WTC11 (cell line): ENCODE measurements at regions not wholly inside any gene's neighbourhood (a gene's known extent, or its start where the extent isn't known, plus 50 kb on each side); places are given as distances from the start of the nearest gene placed in this dataset.

Source experiments
- ATAC-seq: fragments of 200-7000 bp; cut with Tn5 transposase; 2 replicates; pipeline ENCODE4 v1.10.0; 2021; ENCODE audit warnings: mild to moderate bottlenecking, moderate library complexity
- CTCF ChIA-PET: fragments of 300-600 bp; sonication (Branson Sonifier 250); formaldehyde crosslinking; loops from one replicate; lab custom pipeline; 2021; ENCODE audit warnings: antibody characterized with exemption; lab: Charles Lee
- POLR2A ChIA-PET: fragments of 350-600 bp; sonication (Branson Sonifier 250); formaldehyde crosslinking; loops from one replicate; lab custom pipeline; 2021; ENCODE audit warnings: antibody characterized with exemption; lab: Charles Lee
- DNase-seq: peaks from one replicate; pipeline ENCODE4 v3.0.0; 2021; ENCODE audit warnings: low spot score
- H3K27ac Mint-ChIP-seq: 2 replicates; pipeline ENCODE4 v1.8.0; 2021; ENCODE audit warnings: mixed read lengths
- H3K27me3 Mint-ChIP-seq: 2 replicates; pipeline ENCODE4 v1.8.0; 2021; ENCODE audit warnings: low read depth, mild to moderate bottlenecking, moderate library complexity, mixed read lengths
- H3K36me3 Mint-ChIP-seq: 2 replicates; pipeline ENCODE4 v1.8.0; 2021; ENCODE audit warnings: mixed read lengths
- H3K4me1 Mint-ChIP-seq: 2 replicates; pipeline ENCODE4 v1.8.0; 2022; ENCODE audit warnings: mixed read lengths
- H3K4me3 Mint-ChIP-seq: 2 replicates; pipeline ENCODE4 v1.8.0; 2021; ENCODE audit warnings: mild to moderate bottlenecking, moderate library complexity, mixed read lengths
- H3K9me3 Mint-ChIP-seq: 2 replicates; pipeline ENCODE4 v1.8.0; 2021; ENCODE audit warnings: mixed read lengths
- ARID4B ChIP-seq: sonication (generic); formaldehyde crosslinking; IDR thresholded peaks from 2 replicates; pipeline ENCODE4 v1.8.0; 2023; ENCODE audit warnings: missing genetic modification reagents, mild to moderate bottlenecking, borderline replicate concordance
- ATF2 ChIP-seq: sonication (generic); formaldehyde crosslinking; IDR thresholded peaks from 2 replicates; pipeline ENCODE4 v1.8.1; 2022; ENCODE audit warnings: low read depth, missing genetic modification reagents, borderline replicate concordance
- E2F1 ChIP-seq: sonication (generic); formaldehyde crosslinking; IDR thresholded peaks from 2 replicates; pipeline ENCODE4 v1.8.0; 2022; ENCODE audit warnings: mild to moderate bottlenecking, missing genetic modification reagents
- EMX1 ChIP-seq: fragments of 250-450 bp; sonication (Bioruptor Pico); IDR thresholded peaks from 2 replicates; pipeline ENCODE4 v1.8.0; 2021; ENCODE audit warnings: mild to moderate bottlenecking
- FOXJ3 ChIP-seq: sonication (generic); formaldehyde crosslinking; IDR thresholded peaks from 2 replicates; pipeline ENCODE4 v1.9.0; 2021; ENCODE audit warnings: missing genetic modification reagents, mild to moderate bottlenecking, borderline replicate concordance
- FOXP1 ChIP-seq: sonication (generic); formaldehyde crosslinking; IDR thresholded peaks from 2 replicates; pipeline ENCODE4 v1.8.0; 2022; ENCODE audit warnings: missing genetic modification reagents, mild to moderate bottlenecking, moderate library complexity, borderline replicate concordance
- GABPB1 ChIP-seq: sonication (generic); formaldehyde crosslinking; IDR thresholded peaks from 2 replicates; pipeline ENCODE4 v1.8.1; 2023; ENCODE audit warnings: mild to moderate bottlenecking, missing genetic modification reagents
- HMGA2 ChIP-seq: fragments of 250-450 bp; sonication (Bioruptor Pico); IDR thresholded peaks from 2 replicates; pipeline ENCODE4 v1.4.0; 2021; ENCODE audit warnings: mild to moderate bottlenecking, moderate library complexity
- NFYB ChIP-seq: sonication (generic); formaldehyde crosslinking; conservative IDR thresholded peaks from 2 replicates; pipeline ENCODE4 v1.8.0; 2022; ENCODE audit warnings: low read depth, missing genetic modification reagents
- PRRX2 ChIP-seq: fragments of 250-450 bp; sonication (Bioruptor Pico); IDR thresholded peaks from 2 replicates; pipeline ENCODE4 v1.8.0; 2021; ENCODE audit warnings: mild to moderate bottlenecking
- RELA ChIP-seq: sonication (generic); formaldehyde crosslinking; IDR thresholded peaks from 2 replicates; pipeline ENCODE4 v1.8.1; 2022; ENCODE audit warnings: missing genetic modification reagents, mild to moderate bottlenecking, borderline replicate concordance
- RORB ChIP-seq: fragments of 250-450 bp; sonication (Bioruptor Pico); IDR thresholded peaks from 2 replicates; pipeline ENCODE4 v1.9.0; 2021; ENCODE audit warnings: mild to moderate bottlenecking
- SP1 ChIP-seq: sonication (generic); formaldehyde crosslinking; conservative IDR thresholded peaks from 2 replicates; pipeline ENCODE4 v1.8.1; 2022; ENCODE audit warnings: missing genetic modification reagents
- TEAD1 ChIP-seq: sonication (generic); formaldehyde crosslinking; IDR thresholded peaks from 2 replicates; pipeline ENCODE4 v1.8.0; 2022; ENCODE audit warnings: mild to moderate bottlenecking, missing genetic modification reagents
- ZNF138 ChIP-seq: sonication (generic); formaldehyde crosslinking; conservative IDR thresholded peaks from 2 replicates; pipeline ENCODE4 v1.8.1; 2022; ENCODE audit warnings: mild to moderate bottlenecking, moderate library complexity, missing genetic modification reagents
- ZNF232 ChIP-seq: sonication (generic); formaldehyde crosslinking; IDR thresholded peaks from 2 replicates; pipeline ENCODE4 v1.8.0; 2022; ENCODE audit warnings: mild to moderate bottlenecking, missing genetic modification reagents
- ZNF671 ChIP-seq: fragments of 250-450 bp; sonication (Bioruptor Pico); IDR thresholded peaks from 2 replicates; pipeline ENCODE4 v1.8.0; 2021; ENCODE audit warnings: mild to moderate bottlenecking
- ZSCAN18 ChIP-seq: fragments of 250-450 bp; sonication (Bioruptor Pico); IDR thresholded peaks from 2 replicates; pipeline ENCODE4 v2.1.2; 2022; ENCODE audit warnings: mild to moderate bottlenecking, moderate library complexity
- TF ChIP-seq, protein P1 (sequence below): fragments of 250-450 bp; sonication (Bioruptor Pico); conservative IDR thresholded peaks from 2 replicates; pipeline ENCODE4 v1.9.0; 2021; ENCODE audit warnings: mild to moderate bottlenecking
- TF ChIP-seq, protein P2 (sequence below): fragments of 250-450 bp; sonication (Bioruptor Pico); IDR thresholded peaks from 2 replicates; pipeline ENCODE4 v1.9.0; 2021; ENCODE audit warnings: mild to moderate bottlenecking
- TF ChIP-seq, protein P3 (sequence below): sonication (generic); formaldehyde crosslinking; IDR thresholded peaks from 2 replicates; pipeline ENCODE4 v1.8.1; 2023; ENCODE audit warnings: mild to moderate bottlenecking, missing genetic modification reagents

DNA sequence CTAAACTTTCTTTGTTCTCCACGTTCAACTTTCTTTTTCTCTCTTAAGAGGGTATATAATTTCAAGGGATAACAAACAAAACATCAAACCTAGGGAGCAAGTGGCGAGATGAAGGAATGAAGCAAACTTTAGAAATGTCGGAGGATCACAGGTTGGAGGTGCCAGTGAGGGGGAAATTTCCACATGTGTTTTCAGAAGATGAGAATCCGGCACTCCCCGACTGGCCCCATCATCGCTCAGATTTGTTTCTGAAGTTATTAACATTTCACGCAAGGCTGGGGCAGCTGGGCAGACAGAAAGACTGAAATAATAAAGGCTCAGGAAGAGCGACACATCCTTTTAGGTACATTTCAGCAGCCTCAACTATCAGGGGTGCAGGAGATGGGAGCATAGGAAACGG lies 134.9 kb downstream of the SMIM20 start:
- H3K27me3 Mint-ChIP-seq: peaks cover 3% of the 10 kb centered on the region; the same call in 1 of the 2 replicates
- H3K4me3 Mint-ChIP-seq: no peak overlapping the region
- H3K4me1 Mint-ChIP-seq: peaks cover 18% of the 10 kb centered on the region
- 0 out of 2 replicates have a peak, but pooled peaks cover 2% of the 10 kb centered on the region for H3K36me3 Mint-ChIP-seq
- DNase-seq (no peak), ATAC-seq (no peak)
- H3K9me3 Mint-ChIP-seq: peaks cover 13% of the 10 kb centered on the region
- POLR2A ChIA-PET: no interaction called here
- no peak overlapping the region for H3K27ac Mint-ChIP-seq
- no peak for TF ChIP-seq GABPB1 (CRISPR knock-in tag)
- TF ChIP-seq, protein P1, sequence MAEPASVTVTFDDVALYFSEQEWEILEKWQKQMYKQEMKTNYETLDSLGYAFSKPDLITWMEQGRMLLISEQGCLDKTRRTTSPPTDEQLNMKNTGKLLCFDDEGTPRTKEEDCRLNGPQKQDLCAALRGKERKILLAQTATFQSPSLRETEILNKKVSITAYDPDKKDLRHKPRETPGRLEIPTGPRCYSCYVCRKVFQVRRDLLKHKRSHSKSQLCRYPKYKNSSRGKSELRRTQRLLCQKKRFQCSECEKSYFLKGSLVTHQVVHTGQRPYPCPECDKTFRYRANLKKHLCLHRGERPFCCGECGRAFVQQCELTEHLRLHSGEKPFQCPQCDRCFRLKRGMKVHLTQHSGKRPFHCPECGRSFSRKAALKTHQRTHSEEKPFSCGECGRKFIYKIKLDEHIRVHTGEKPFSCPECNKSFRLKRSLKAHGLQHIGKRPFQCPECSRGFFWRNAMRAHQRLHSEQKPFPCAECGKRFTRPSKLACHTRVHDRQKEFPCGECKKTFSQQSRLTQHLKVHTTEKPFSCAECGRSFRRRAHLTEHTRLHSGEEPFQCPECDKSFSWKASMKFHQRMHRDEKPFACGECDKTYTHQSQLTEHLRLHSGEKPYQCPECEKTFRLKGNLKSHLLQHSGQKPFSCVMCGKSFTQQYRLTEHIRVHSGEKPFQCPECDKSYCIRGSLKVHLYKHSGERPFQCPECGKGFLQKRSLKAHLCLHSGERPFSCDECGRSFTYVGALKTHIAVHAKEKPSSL: no peak
- no peak for TF ChIP-seq NFYB (CRISPR knock-in tag)
- TF ChIP-seq FOXJ3 (CRISPR knock-in tag): no peak
- no peak for TF ChIP-seq RELA (CRISPR knock-in tag)
- TF ChIP-seq SP1 (CRISPR knock-in tag): no peak
- TF ChIP-seq ZNF671: no peak
- TF ChIP-seq FOXP1 (CRISPR knock-in tag): no peak
- no peak for TF ChIP-seq RORB
- TF ChIP-seq, protein P2, sequence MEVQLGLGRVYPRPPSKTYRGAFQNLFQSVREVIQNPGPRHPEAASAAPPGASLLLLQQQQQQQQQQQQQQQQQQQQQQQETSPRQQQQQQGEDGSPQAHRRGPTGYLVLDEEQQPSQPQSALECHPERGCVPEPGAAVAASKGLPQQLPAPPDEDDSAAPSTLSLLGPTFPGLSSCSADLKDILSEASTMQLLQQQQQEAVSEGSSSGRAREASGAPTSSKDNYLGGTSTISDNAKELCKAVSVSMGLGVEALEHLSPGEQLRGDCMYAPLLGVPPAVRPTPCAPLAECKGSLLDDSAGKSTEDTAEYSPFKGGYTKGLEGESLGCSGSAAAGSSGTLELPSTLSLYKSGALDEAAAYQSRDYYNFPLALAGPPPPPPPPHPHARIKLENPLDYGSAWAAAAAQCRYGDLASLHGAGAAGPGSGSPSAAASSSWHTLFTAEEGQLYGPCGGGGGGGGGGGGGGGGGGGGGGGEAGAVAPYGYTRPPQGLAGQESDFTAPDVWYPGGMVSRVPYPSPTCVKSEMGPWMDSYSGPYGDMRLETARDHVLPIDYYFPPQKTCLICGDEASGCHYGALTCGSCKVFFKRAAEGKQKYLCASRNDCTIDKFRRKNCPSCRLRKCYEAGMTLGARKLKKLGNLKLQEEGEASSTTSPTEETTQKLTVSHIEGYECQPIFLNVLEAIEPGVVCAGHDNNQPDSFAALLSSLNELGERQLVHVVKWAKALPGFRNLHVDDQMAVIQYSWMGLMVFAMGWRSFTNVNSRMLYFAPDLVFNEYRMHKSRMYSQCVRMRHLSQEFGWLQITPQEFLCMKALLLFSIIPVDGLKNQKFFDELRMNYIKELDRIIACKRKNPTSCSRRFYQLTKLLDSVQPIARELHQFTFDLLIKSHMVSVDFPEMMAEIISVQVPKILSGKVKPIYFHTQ (CRISPR knock-in tag): no peak
- TF ChIP-seq EMX1 (CRISPR knock-in tag): no peak
- no peak for TF ChIP-seq ZNF232
- TF ChIP-seq TEAD1 (CRISPR knock-in tag): no peak
- no peak for TF ChIP-seq ZNF138
- no peak for TF ChIP-seq E2F1 (CRISPR knock-in tag)
- TF ChIP-seq ATF2 (CRISPR knock-in tag): no peak
- TF ChIP-seq, protein P3, sequence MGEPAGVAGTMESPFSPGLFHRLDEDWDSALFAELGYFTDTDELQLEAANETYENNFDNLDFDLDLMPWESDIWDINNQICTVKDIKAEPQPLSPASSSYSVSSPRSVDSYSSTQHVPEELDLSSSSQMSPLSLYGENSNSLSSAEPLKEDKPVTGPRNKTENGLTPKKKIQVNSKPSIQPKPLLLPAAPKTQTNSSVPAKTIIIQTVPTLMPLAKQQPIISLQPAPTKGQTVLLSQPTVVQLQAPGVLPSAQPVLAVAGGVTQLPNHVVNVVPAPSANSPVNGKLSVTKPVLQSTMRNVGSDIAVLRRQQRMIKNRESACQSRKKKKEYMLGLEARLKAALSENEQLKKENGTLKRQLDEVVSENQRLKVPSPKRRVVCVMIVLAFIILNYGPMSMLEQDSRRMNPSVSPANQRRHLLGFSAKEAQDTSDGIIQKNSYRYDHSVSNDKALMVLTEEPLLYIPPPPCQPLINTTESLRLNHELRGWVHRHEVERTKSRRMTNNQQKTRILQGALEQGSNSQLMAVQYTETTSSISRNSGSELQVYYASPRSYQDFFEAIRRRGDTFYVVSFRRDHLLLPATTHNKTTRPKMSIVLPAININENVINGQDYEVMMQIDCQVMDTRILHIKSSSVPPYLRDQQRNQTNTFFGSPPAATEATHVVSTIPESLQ (CRISPR knock-in tag): no peak
- CTCF ChIA-PET: no interaction called here

DNA sequence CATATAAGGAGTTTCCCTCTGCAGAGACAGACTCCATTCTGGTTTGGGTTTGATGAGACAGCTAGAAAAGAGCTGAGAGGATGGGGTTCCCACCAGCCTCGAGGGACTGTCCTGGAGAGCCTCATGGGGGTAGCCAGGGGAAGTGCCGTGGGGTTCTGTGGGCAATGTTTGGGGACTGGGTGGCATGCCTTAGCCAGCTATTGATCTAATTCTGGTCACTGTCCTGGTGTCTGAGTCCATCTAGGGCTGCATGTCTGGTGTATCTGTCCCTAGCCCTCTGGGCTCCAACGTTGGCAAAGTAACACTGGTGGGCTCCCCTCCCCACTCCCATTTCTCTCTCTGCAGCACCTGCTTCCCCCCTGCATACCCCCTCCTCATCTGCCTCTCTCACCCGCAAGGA lies 135.4 kb downstream of the SMIM20 start:
- Mint-ChIP-seq H3K9me3 (peaks cover 17% of the 10 kb centered on the region), H3K4me1 (peaks cover 18% of the 10 kb centered on the region), H3K27me3 (peaks cover 3% of the 10 kb centered on the region; the same call in 1 of the 2 replicates), H3K27ac (no peak overlapping the region), H3K36me3 (0 out of 2 replicates have a peak, but pooled peaks cover 2% of the 10 kb centered on the region), H3K4me3 (no peak overlapping the region)
- ChIA-PET CTCF (interaction anchor here (0.6 kb wide), 1 partner anchor 106 kb away, joined by 3 read pairs; no protein-coding TSS in a partner anchor), POLR2A (no interaction called here)
- DNase-seq (no peak), ATAC-seq (no peak)
- TF ChIP-seq HMGA2 (CRISPR knock-in tag) (no peak), ZNF232 (no peak), ARID4B (CRISPR knock-in tag) (no peak), PRRX2 (CRISPR knock-in tag) (no peak), FOXP1 (CRISPR knock-in tag) (no peak), ZSCAN18 (CRISPR knock-in tag) (no peak)
